GM18867 (cell line): ENCODE measurements at regions not wholly inside any gene's neighbourhood (a gene's known extent, or its start where the extent isn't known, plus 50 kb on each side); places are given as distances from the start of the nearest gene placed in this dataset.

Experiments
- ATAC-seq: cut with Tn5 transposase; IDR thresholded peaks from one replicate; pipeline ENCODE4 v1.9.1; 2021; ENCODE audit warnings: mild to moderate bottlenecking, moderate library complexity; ENCODE audit not compliant: unreplicated experiment

DNA sequence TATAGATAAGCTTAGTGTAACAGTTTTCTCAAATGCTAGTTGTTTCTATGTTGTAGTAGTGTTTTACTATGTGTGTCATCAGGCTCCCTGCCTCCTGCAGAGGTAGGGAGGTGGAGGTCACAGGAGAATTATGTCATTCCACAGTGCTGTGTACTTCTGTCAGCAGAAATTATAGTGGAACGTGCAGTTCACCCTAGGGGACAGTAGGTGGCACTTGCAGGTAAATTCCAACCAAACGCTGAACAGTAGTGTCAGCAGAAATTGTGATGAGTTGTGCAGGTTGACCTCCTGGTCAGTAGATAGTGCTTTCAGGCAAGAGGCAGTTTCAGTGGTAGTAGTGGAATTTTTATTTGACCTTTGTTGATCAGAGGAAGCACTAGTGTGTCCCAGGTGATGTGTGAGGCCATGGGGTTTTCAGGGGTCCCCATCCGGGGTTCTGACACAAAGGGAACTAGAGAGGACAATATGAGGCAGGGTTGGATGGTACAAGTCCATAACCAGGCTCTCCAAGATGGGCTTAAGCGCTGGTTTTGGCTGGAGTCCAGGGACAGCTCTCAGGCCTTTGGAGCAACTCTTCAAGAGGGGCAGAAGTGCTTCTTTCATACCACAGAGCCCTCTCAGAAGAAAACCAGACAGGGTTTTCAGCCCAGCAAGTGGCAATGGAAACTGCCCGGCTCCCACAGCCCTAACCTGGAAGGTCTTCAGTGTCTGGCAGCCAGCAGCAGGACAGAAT is 402.9 kb downstream of the CYLC2 start:
- ATAC-seq, result peak; percentile 99

DNA sequence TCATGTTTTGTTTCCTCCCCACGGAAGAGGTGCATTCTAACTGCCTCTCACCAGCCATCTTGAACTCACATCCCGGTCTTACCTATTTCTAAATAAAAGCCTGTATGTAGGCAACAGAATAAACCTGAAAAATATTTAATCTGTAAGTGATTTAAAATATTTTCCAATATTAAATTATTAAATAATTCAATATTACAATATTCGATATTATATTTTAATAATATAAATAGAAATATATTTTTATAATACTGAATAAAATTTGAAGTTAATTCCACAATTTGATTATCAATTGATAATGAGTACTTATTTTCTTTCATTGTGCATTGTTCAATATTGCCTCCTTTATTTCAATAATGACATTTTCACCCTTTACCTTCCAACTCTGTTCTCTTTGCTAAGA is 404.4 kb downstream of the CYLC2 start:
- no peak for ATAC-seq

DNA sequence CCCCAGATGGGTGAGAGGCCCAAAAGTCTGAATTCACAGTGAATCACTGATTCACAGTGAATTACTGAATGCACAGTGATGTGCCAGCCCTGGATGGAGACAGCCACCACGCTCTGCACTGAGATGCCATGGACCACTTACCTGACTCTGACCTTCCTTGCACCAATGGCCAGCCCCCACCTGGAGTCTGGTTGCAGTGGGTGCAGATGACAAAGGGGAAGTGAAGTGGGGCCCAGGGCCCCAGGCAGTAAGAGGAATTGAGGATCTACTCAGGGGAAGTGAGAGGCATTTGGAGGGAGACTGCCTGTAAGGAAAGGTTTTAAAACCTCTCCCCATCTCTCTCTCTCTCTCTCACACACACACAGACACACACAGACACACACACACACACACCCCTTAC is 412.1 kb downstream of the CYLC2 start:
- ATAC-seq, result no peak

DNA sequence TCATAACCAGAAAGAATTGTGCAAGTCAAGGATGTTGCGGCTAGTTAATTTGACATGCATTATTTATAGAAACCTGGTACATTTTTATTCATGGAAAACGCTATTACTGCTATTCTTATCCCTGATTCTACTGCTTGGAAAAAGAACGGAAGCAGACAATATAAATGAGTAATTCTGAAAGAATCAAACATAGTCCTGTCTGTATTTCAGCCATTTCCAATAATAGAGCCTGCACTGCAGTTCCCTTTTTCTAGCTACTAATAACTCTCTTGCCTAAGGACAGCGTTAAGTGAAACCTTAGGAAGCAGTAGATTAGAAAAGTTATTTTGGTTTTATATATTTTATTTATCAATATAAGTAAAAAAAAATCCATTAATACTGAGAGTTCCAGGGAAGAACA is 414.9 kb downstream of the CYLC2 start:
- no peak for ATAC-seq

DNA sequence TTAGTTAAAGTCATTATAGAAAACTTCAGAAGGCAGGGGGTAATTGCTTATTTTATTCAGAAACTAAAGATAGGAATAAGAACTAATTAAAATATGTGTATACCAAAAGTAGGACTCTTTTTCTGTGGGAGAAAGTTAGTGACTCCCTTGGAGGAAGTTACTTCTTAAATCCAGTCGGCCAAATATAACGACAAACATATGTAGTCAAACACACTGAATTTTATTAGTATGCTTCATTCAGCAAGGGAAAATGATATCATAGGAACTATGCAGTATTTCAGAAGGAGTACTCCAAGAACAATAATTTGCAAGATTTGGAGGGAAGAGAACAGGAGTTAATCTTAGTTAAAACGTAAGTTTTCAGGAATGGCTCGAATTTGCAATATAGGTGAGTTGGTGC is 432.6 kb downstream of the CYLC2 start:
- ATAC-seq, result no peak

DNA sequence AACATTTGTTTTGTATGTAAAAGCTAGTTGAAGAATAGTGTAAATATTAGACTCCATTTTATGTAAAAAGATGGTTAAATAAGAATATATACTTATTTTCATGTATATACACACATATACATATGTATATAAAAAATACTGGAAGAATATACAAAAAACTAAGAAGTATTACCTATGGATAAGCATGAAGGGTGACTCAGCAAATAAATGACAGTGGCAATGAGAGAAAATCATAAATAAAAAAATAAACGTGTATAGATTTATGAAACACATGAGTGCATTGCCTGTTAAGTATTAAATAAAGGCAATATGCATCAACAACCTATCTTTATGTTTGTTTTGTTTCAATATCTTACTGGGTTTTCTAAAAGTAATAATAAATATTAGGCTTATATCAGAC is 435.3 kb downstream of the CYLC2 start:
- no peak for ATAC-seq

- ATAC-seq, result no peak
These were observed 436.7 kb downstream of the CYLC2 start for GRCh38 chr9:103431809-103432208.

GRCh38 chr9:103444176-103444575 is 449.0 kb downstream of the CYLC2 start:
- no peak for ATAC-seq

DNA sequence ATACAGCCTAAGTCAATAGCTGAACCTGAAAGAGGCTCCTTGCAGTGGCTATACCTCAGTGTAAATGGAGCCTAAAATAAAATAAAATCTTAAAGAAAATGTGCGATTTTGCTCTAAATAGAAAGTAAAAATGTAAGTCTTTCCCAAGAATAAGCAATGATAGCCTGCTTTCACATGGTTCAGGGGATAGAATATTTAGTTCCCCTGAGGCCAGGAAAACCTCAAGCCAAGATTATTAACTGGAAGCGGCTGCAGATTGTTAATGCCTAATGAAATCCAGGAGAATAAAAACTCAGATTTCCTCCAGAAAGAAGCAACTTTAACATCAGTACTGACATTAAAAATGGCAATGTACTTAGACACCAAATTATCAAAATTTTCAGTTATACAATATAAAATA is 463.7 kb downstream of the CYLC2 start:
- no peak for ATAC-seq

- no peak for ATAC-seq
These were observed 476.1 kb downstream of the CYLC2 start for GRCh38 chr9:103471241-103471640.

- ATAC-seq, result no peak
These were observed 479.0 kb downstream of the CYLC2 start for GRCh38 chr9:103474156-103474555.

DNA sequence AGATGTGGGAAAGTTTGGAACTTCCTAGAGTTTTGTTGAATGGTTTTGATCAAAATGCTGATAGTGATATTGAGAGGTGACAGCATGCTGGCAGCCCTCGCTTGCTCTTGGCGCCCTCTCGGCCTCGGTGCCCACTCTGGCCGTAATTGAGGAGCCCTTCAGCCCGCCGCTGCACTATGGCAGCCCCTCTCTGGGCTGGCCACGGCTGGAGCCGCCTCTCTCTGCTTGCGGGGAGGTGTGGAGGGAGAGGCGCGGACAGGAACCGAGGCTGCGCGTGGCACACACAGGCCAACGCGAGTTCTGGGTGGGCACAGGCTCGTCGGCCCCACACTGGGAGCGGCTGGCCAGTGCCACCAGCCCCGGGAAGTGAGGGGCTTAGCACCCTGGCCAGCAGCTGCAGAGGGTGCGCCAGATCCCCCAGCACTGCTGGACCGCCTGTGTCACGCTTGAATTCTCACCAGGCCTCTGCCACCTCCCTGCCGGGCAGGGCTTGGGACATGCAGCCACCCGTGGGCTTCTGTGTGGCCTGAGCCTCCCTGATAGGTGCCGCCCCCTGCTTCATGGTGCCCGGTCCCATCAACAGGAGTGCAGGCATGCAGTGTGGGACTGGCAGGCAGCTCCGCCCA is 488.5 kb downstream of the CYLC2 start:
- ATAC-seq, result no peak

GRCh38 chr9:103485138-103485537 is 490.0 kb downstream of the CYLC2 start:
- no peak for ATAC-seq

- no peak for ATAC-seq
These were observed 519.6 kb downstream of the CYLC2 start for GRCh38 chr9:103514767-103515166.

DNA sequence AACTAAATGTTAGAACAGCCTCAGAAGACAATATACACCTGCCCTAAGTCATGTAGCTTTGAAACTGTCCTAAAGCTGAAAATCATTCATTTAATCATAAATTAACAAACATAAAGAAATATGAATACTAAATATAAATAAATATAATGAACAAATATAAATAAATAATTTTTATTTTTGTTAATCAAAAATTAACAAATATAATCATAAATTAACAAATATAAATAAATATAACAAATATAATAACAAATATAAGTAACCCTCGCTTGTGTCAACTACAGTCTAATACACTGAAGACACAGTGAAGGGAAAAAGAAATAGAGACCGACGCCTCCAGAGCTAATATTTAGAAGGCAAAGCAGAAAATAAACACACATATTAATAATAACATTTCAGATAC is 527.3 kb downstream of the CYLC2 start:
- ATAC-seq, result no peak

GRCh38 chr9:103530934-103531333 is 535.8 kb downstream of the CYLC2 start:
- ATAC-seq, result no peak

GRCh38 chr9:103533318-103533717 is 538.2 kb downstream of the CYLC2 start:
- ATAC-seq, result no peak

DNA sequence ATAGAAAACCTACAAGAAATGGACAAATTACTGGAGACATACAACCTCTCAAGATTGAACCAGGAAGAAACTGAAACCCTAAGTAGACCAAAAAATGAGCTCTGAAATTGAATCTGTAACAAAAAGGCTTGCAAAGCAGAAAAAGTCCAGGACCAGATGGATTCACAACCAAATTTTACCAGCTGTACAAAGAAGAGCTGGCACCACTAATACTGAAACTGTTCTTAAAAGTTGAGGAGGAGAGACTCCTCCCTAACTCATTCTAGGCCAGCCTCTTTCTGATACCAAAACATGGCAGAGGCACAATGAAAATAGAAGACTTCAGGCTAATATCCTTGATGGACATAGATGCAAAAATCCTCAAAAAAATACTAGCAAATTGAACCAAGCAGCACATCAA is 542.3 kb downstream of the CYLC2 start:
- no peak for ATAC-seq

DNA sequence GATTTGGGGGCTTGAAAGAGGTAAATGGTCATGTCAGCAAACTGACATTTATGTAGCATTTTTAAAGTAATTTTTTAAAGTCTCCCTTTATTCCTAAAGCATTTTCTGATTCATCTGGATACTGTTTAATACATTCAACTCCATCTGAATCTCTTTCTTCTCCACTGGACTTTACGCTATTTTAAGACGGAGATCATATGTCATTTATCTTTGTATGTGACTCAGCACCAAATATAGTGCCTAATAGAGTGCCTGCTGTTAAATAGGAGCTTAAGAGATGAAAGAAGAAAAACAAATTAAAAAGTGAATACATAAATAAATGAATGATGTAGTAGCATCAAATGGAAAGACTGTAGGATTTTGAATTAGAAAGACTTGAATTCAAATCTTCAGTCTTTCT is 548.8 kb upstream of the SMC2 start:
- no peak for ATAC-seq

- ATAC-seq, result no peak
These were observed 541.4 kb upstream of the SMC2 start for GRCh38 chr9:103552712-103553111.

DNA sequence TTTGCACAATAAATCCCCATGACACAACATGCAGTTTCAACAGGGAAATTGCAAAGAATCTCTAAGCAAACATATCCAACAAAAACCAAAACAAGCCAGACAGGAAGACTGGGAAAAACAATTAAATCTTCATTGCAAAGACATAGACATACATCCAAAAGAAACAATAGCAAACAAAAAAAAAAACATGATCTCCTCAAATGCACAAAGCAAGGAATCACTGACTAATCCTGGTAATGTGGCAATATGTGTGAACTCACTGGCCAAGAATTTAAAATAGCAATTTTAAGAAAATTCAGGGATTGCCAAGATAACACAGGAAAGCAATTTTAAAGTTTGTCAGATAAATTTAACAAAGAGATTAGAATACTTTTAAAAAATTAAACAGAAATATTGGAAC is 520.1 kb upstream of the SMC2 start:
- ATAC-seq, result no peak

DNA sequence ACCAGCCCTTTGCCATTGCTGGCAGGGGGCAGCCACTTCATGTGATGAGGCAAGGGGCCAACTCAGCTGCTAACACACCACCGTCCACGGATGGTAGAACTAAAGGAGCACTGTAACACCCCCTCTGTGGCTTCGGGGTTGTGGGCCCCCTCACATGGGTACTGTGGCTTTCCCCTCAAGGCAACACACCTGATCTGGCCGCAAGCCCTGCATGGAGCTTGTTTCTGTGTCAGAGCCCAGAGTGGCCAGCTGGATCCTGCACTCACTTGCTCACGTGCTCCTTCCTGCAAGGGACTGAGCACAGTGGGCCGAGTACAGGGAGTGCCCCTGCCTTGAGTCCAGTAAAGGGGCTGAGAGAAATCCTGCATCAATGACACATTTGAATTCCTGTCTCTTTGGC is 507.4 kb upstream of the SMC2 start:
- no peak for ATAC-seq

DNA sequence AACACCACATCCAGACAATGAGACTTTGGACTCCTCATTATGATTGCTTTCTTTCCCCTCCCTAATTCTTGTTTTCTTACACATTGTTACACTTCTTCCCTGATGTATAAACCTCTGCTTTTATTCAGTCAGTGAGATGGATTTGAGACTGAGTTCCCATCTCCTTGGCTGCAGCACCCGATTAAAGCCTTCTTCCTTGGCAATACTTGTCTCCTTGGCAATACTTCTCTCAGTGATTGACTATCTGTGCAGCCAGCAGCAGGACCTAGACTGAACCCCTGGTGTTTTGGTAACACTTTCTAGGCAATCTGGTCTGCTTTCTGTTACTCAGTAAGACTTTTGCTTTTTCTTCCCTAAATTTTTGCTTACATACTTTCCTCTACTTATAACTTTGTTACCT is 492.8 kb upstream of the SMC2 start:
- ATAC-seq, result no peak
